HCT116 (cell line): ENCODE measurements at regions not wholly inside any gene's neighbourhood (a gene's known extent, or its start where the extent isn't known, plus 50 kb on each side); places are given as distances from the start of the nearest gene placed in this dataset.

Experiments used
- ATAC-seq: fragments of 200-7000 bp; cut with Tn5 transposase; 2 replicates; pipeline ENCODE4 v1.9.1; 2020; ENCODE audit warnings: mild to moderate bottlenecking, moderate library complexity
- BruUV-seq: library from RNA; stranded (reverse); fragments of 400-500 nt; replicated peaks from 2 replicates; lab custom pipeline; 2021; lab: Mats Ljungman, UMichigan
- CTCF ChIA-PET: fragments of 300-600 bp; sonication (Branson Sonifier 250); formaldehyde crosslinking; loops from one replicate; lab custom pipeline; 2021; ENCODE audit warnings: antibody characterized with exemption; lab: Charles Lee
- POLR2A ChIA-PET: fragments of 300-600, 350-600 bp; sonication (Branson Sonifier 250); formaldehyde crosslinking; loops from one replicate; lab custom pipeline; 2021; ENCODE audit warnings: antibody characterized with exemption; lab: Charles Lee
- RAD21 ChIA-PET, 2 experiments: fragments of 300-600 bp; sonication (Branson Sonifier 250); formaldehyde crosslinking; loops; one replicate each; lab custom pipeline; 2023; ENCODE audit warnings: low total read pairs in 2 of 2; ENCODE audit not compliant: uncharacterized antibody in 2 of 2, unreplicated experiment in 2 of 2, low non-redundant PET in 1 of 2; lab: Charles Lee
- DNase-seq: peaks from one replicate; pipeline ENCODE4 v3.0.0-alpha.2; 2010; ENCODE audit warnings: low read depth, low spot score
- H2AFZ ChIP-seq: fragments of 200-600 bp; shearing (Covaris generic), sonication (generic); 2 replicates; pipeline ENCODE4 v1.6.1; 2017; ENCODE audit warnings: low read depth, mixed run types, mixed read lengths, antibody characterized with exemption, low read length; ENCODE audit not compliant: poor library complexity, severe bottlenecking
- H3K27ac ChIP-seq: 2 replicates; pipeline ENCODE4 v1.5.1; 2012; ENCODE audit warnings: low read depth, low read length
- H3K27me3 ChIP-seq: fragments of 200-600 bp; sonication (generic); 2 replicates; pipeline ENCODE4 v1.6.1; 2016; ENCODE audit warnings: mixed run types, low read length, mixed read lengths; ENCODE audit not compliant: insufficient read depth
- H3K36me3 ChIP-seq, 2 experiments: fragments of 200-500 bp in 1 of 2; fragments of 200-600 bp in 1 of 2; sonication (Bioruptor generic) in 1 of 2; sonication (generic) in 1 of 2; 2 replicates each; pipeline versions ENCODE4 v1.5.1 to v1.6.1; 2014 to 2016; ENCODE audit warnings: low read length in 2 of 2, inconsistent platforms in 1 of 2, mixed read lengths in 1 of 2, mixed run types in 1 of 2; ENCODE audit not compliant: insufficient read depth in 2 of 2, control insufficient read depth in 1 of 2
- H3K4me1 ChIP-seq, 2 experiments: fragments of 200-600 bp in 1 of 2; sonication (generic) in 1 of 2; 2 replicates each; pipeline versions ENCODE4 v1.5.1 to v1.6.1; 2012 to 2017; ENCODE audit warnings: low read length in 2 of 2, inconsistent platforms in 1 of 2, mild to moderate bottlenecking in 1 of 2, mixed read lengths in 1 of 2, mixed run types in 1 of 2, moderate library complexity in 1 of 2; ENCODE audit not compliant: insufficient read depth in 2 of 2, control insufficient read depth in 1 of 2
- H3K4me2 ChIP-seq: fragments of 200-600 bp; sonication (generic); 2 replicates; pipeline ENCODE4 v1.6.1; 2017; ENCODE audit warnings: mixed run types, low read length, mixed read lengths
- H3K4me3 ChIP-seq, 2 experiments: fragments of 200-600 bp in 1 of 2; sonication (generic) in 1 of 2; replicated peaks in 1 of 2; 2 replicates each; pipeline ENCODE4 v1.5.1; 2011 to 2016; ENCODE audit warnings: low read length in 2 of 2, control low read depth in 1 of 2, low read depth in 1 of 2, mild to moderate bottlenecking in 1 of 2, mixed read lengths in 1 of 2, mixed run types in 1 of 2
- H3K79me2 ChIP-seq: fragments of 200-600 bp; sonication (generic); 2 replicates; pipeline ENCODE4 v1.6.1; 2017; ENCODE audit warnings: mild to moderate bottlenecking, mixed run types, low read length, moderate library complexity, mixed read lengths; ENCODE audit not compliant: insufficient read depth
- H3K9ac ChIP-seq: fragments of 200-600 bp; sonication (generic); 2 replicates; pipeline ENCODE4 v1.6.1; 2016; ENCODE audit warnings: low read length, mixed read lengths
- H3K9me2 ChIP-seq: fragments of 200-600 bp; sonication (generic), shearing (Covaris generic); 2 replicates; pipeline ENCODE4 v1.6.1; 2017; ENCODE audit warnings: mixed run types, mild to moderate bottlenecking, moderate library complexity; ENCODE audit not compliant: insufficient read depth
- H3K9me3 ChIP-seq, 2 experiments: fragments of 200-500 bp in 1 of 2; fragments of 200-600 bp in 1 of 2; sonication (Bioruptor generic) in 1 of 2; sonication (generic) in 1 of 2; 2 replicates each; pipeline ENCODE4 v1.6.1; 2014 to 2017; ENCODE audit warnings: low read length in 2 of 2, mixed read lengths in 2 of 2, inconsistent platforms in 1 of 2, low read depth in 1 of 2, mild to moderate bottlenecking in 1 of 2, mixed run types in 1 of 2, moderate library complexity in 1 of 2; ENCODE audit not compliant: control insufficient read depth in 1 of 2, insufficient read depth in 1 of 2
- H4K20me1 ChIP-seq: fragments of 200-600 bp; sonication (generic), shearing (Covaris generic); 2 replicates; pipeline ENCODE4 v1.6.1; 2017; ENCODE audit warnings: mixed run types, mild to moderate bottlenecking, moderate library complexity; ENCODE audit not compliant: insufficient read depth
- ATF3 ChIP-seq: IDR thresholded peaks from 2 replicates; pipeline ENCODE4 v1.6.1; 2012
- EZH2 ChIP-seq: fragments of 200-600 bp; sonication (generic); IDR thresholded peaks from 2 replicates; pipeline ENCODE4 v1.6.1; 2017; ENCODE audit warnings: antibody characterized with exemption, mixed run types
- ZNF274 ChIP-seq: fragments of 200-500 bp; sonication (Bioruptor generic); IDR thresholded peaks from 2 replicates; pipeline ENCODE4 v1.6.1; 2014; ENCODE audit warnings: mild to moderate bottlenecking, low read depth, low read length, inconsistent platforms
- intact Hi-C: fragments of 100-400 bp; cut with micrococcal nuclease; formaldehyde crosslinking; loops from 2 replicates; pipeline ENCODE4 v1.10.0; 2022
- TF ChIP-seq, protein P1 (sequence below): IDR thresholded peaks from 2 replicates; pipeline ENCODE4 v1.6.1; 2012; ENCODE audit warnings: low read depth

GRCh38 chr12:92070864-92071445 is 74.7 kb downstream of the BTG1 start:
- DNase-seq (no peak), ATAC-seq (no peak)
- H2AFZ ChIP-seq, result no peak overlapping the region
- ChIA-PET CTCF (no interaction called here), POLR2A (no interaction called here), RAD21 (no interaction called here)
- no peaks in the 10 kb centered on the region for H3K36me3 ChIP-seq
- BruUV-seq, result no TSS peak
- intact Hi-C loops, result no loop called here
- H3K4me3 ChIP-seq, result no peak overlapping the region
- H3K9ac ChIP-seq, result no peak overlapping the region
- H3K4me2 ChIP-seq, result no peak overlapping the region
- no peak overlapping the region for H3K27ac ChIP-seq
- H3K9me2 ChIP-seq, result no peaks in the 10 kb centered on the region
- no peak for TF ChIP-seq ATF3
- TF ChIP-seq, protein P1, sequence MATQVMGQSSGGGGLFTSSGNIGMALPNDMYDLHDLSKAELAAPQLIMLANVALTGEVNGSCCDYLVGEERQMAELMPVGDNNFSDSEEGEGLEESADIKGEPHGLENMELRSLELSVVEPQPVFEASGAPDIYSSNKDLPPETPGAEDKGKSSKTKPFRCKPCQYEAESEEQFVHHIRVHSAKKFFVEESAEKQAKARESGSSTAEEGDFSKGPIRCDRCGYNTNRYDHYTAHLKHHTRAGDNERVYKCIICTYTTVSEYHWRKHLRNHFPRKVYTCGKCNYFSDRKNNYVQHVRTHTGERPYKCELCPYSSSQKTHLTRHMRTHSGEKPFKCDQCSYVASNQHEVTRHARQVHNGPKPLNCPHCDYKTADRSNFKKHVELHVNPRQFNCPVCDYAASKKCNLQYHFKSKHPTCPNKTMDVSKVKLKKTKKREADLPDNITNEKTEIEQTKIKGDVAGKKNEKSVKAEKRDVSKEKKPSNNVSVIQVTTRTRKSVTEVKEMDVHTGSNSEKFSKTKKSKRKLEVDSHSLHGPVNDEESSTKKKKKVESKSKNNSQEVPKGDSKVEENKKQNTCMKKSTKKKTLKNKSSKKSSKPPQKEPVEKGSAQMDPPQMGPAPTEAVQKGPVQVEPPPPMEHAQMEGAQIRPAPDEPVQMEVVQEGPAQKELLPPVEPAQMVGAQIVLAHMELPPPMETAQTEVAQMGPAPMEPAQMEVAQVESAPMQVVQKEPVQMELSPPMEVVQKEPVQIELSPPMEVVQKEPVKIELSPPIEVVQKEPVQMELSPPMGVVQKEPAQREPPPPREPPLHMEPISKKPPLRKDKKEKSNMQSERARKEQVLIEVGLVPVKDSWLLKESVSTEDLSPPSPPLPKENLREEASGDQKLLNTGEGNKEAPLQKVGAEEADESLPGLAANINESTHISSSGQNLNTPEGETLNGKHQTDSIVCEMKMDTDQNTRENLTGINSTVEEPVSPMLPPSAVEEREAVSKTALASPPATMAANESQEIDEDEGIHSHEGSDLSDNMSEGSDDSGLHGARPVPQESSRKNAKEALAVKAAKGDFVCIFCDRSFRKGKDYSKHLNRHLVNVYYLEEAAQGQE, result no peak
- no peak for TF ChIP-seq ZNF274
- TF ChIP-seq EZH2, result no peak
- H3K27me3 ChIP-seq, result no peaks in the 10 kb centered on the region
- H4K20me1 ChIP-seq, result no peaks in the 10 kb centered on the region
- no peaks in the 10 kb centered on the region for H3K79me2 ChIP-seq
- H3K4me1 ChIP-seq, result peaks cover 0 to 5% of the 10 kb centered on the region in 2 experiments; a peak in 1 of 4 replicates
- H3K9me3 ChIP-seq, result no peaks in the 10 kb centered on the region
